ENCODE measurements at regions not wholly inside any gene's neighbourhood (a gene's known extent, or its start where the extent isn't known, plus 50 kb on each side); places are given as distances from the start of the nearest gene placed in this dataset.

GRCh38 chr2:147763861-147764260 lies 81.0 kb upstream of the ACVR2A start:
- Histone ChIP-seq H3K27me3 (no peaks in the 10 kb centered on the region), H3K27ac (no peak overlapping the region), H3K9me3 (no peaks in the 10 kb centered on the region), H3K4me3 (replicated peaks in 1 of 3) (no peak overlapping the region), H3K36me3 (no peaks in the 10 kb centered on the region), H3K4me1 (no peaks in the 10 kb centered on the region)
- intact Hi-C loops (cut with DNase I) = no loop called here
- no peak for TF ChIP-seq POLR2A (IDR thresholded peaks at IDR 0.05)
- TF ChIP-seq CTCF (IDR thresholded peaks at IDR 0.05) = no peak
- no peak for DNase-seq

- no peak for TF ChIP-seq POLR2A (IDR thresholded peaks at IDR 0.05)
- TF ChIP-seq CTCF (IDR thresholded peaks at IDR 0.05) = no peak
- 64 to 75% methylated on average over 2 of the region's 2 CpGs for WGBS, 2 donors
- DNase-seq = no peak
- Histone ChIP-seq H3K4me1 (no peaks in the 10 kb centered on the region), H3K4me3 (replicated peaks in 1 of 3) (no peak overlapping the region), H3K9me3 (no peaks in the 10 kb centered on the region), H3K36me3 (no peaks in the 10 kb centered on the region), H3K27ac (no peak overlapping the region), H3K27me3 (no peaks in the 10 kb centered on the region)
- intact Hi-C loops (cut with DNase I) = no loop called here
Measured at GRCh38 chr2:147760984-147761383, 83.8 kb upstream of the ACVR2A start.

- no peak for DNase-seq
- Histone ChIP-seq H3K36me3 (no peaks in the 10 kb centered on the region), H3K27me3 (no peaks in the 10 kb centered on the region), H3K4me1 (no peaks in the 10 kb centered on the region), H3K9me3 (no peaks in the 10 kb centered on the region), H3K4me3 (replicated peaks in 1 of 3) (no peak overlapping the region), H3K27ac (no peak overlapping the region)
- intact Hi-C loops (cut with DNase I) = no loop called here
- TF ChIP-seq POLR2A (IDR thresholded peaks at IDR 0.05) = no peak
- 74 to 76% methylated on average over 3 of the region's 3 CpGs for WGBS, 2 donors
Measured at GRCh38 chr2:147759536-147759935, 85.3 kb upstream of the ACVR2A start.

GRCh38 chr2:147758821-147759220 lies 86.0 kb upstream of the ACVR2A start:
- 75 to 76% methylated on average over 2 of the region's 2 CpGs for WGBS, 2 donors
- DNase-seq = no peak

GRCh38 chr2:147756069-147756468 lies 88.8 kb upstream of the ACVR2A start:
- 80 to 85% methylated on average over 2 of the region's 2 CpGs for WGBS, 2 donors

More at GRCh38 chr2:147758821-147759220, 86.0 kb upstream of the ACVR2A start:
- Histone ChIP-seq H3K27me3 (no peaks in the 10 kb centered on the region), H3K36me3 (no peaks in the 10 kb centered on the region), H3K9me3 (no peaks in the 10 kb centered on the region), H3K4me3 (replicated peaks in 1 of 3) (no peak overlapping the region), H3K27ac (no peak overlapping the region), H3K4me1 (no peaks in the 10 kb centered on the region)
- intact Hi-C loops (cut with DNase I) = no loop called here
- no peak for TF ChIP-seq CTCF (IDR thresholded peaks at IDR 0.05)
- no peak for TF ChIP-seq POLR2A (IDR thresholded peaks at IDR 0.05)

More at GRCh38 chr2:147756069-147756468, 88.8 kb upstream of the ACVR2A start:
- Histone ChIP-seq H3K4me3 (replicated peaks in 1 of 3) (no peak overlapping the region), H3K27ac (no peak overlapping the region), H3K27me3 (no peaks in the 10 kb centered on the region), H3K36me3 (no peaks in the 10 kb centered on the region), H3K4me1 (no peaks in the 10 kb centered on the region), H3K9me3 (no peaks in the 10 kb centered on the region)
- DNase-seq = no peak
- TF ChIP-seq CTCF (IDR thresholded peaks at IDR 0.05) = no peak
- TF ChIP-seq POLR2A (IDR thresholded peaks at IDR 0.05) = no peak
- intact Hi-C loops (cut with DNase I) = no loop called here
